GM21447 (cell line): ENCODE measurements at regions not wholly inside any gene's neighbourhood (a gene's known extent, or its start where the extent isn't known, plus 50 kb on each side); places are given as distances from the start of the nearest gene placed in this dataset.

Experiments
- ATAC-seq: cut with Tn5 transposase; IDR thresholded peaks from one replicate; pipeline ENCODE4 v1.9.1; 2021; ENCODE audit not compliant: unreplicated experiment

GRCh38 chr18:76133873-76134272 lies 361.2 kb downstream of the ZNF516 start:
- ATAC-seq = no peak

DNA sequence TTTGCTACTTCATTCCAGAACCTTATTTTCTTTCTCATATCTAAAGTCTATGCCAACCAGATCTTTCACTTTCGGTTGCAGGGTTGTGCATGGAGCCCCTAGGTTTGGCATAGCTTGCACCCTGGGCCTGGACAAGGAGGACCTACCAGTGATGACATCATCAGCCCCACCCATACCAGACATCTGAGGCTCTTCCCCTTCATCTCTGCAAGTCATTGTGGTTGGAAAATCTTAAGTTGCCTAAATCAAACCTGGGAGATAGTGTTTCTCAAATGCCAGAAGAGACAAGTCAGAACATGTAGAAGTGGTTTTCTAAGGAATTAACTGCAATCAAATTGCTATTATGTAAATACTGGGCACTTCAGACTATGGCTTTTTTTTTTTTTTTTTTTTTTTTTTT lies 363.3 kb downstream of the ZNF516 start:
- no peak for ATAC-seq

DNA sequence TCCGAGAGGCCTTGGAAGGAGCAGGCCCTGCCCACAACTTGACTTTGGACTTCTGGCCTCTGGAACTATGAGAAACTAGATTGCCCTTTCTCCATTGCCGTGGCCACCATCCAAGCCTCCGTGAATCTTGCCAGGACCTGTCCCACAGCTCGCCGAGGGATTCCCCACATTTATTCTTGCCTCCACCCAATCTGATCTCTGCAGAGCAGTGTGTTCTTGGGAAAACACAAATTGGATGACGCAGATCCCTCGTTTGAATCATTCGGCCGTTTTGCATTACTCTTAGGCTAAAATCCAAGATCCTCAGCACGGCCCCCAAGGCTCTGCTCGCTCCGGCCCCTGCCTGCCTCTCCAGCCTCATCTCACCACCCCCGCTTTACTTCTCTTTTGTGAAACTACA lies 364.2 kb downstream of the ZNF516 start:
- ATAC-seq = no peak

DNA sequence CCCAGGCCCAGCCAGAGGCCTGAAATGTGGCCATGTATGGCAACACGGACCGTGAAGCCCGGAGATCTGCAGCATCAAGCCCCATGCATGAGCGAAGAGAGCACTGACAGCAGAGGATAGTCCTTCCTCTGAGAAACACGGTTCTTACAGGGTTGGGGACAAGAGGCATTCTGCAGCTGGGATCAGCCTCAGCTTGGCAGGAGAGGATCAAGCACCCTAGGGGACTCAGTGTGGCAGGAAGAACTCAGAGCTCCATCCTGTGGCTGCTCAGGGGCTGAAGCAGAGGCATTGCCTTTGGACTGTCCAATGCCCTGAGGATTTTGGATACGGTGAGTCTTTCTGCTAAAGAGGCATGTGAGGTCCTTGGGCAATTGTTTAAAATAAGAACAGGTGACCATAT lies 368.7 kb downstream of the ZNF516 start:
- no peak for ATAC-seq

DNA sequence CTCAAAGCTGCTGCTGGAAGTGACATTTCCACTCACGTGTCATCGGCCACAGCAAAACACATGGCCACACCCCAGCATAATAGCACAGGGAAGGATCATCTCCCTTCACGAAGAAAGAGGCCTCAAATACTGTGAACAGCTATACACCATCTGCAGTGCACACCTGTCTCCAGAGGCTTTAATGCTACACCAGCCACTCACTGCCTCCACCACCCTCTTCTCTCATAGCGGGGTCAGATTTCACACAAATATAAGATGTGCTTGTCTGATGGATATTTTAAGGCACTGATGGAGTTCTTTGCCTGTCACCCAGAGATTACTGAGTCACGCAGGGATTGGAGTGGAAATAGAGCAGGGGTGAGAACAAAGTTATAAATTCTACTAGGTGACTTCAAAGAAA lies 374.0 kb downstream of the ZNF516 start:
- no peak for ATAC-seq

- ATAC-seq = no peak
Observed at GRCh38 chr18:76115580-76115979, 379.5 kb downstream of the ZNF516 start.

DNA sequence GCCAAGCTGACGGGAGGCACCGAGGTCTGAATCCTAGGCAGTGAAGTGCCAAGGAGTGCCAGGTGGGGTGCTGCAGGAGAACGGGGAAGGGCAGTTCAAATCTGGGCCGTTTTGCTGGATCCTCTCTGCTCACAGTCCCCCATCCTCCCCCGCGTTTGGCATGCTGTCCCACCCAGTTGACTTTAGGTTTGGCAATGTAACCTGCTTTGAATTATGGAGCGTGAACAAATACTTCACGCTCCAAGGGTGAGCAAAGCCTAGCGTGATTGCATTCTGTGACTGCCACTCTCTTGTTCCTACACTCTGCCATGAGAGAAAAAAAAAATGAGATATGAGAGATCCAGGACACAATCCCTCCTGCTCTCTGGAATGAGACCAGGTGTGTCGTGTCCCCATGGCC lies 381.9 kb downstream of the ZNF516 start:
- no peak for ATAC-seq

DNA sequence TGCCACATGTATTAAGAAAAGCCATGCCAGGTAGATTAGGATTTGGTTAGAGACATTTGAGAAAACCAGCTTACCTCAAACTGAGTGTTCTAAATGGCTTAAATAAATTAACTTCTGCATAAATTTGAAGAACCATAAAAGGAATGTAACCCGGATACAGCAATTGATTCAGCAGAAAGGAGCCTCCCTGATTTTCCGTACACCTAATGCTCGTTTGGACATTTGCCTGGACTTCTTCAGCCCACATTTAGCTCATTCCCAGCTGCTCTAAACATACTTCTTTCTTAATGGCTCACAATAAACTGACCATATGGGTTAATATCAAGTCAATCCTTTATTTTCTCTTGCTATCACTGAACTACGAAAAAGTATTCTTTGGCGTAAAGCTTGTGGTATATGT lies 392.4 kb downstream of the ZNF516 start:
- no peak for ATAC-seq

GRCh38 chr18:76102156-76102555 lies 392.9 kb downstream of the ZNF516 start:
- no peak for ATAC-seq

DNA sequence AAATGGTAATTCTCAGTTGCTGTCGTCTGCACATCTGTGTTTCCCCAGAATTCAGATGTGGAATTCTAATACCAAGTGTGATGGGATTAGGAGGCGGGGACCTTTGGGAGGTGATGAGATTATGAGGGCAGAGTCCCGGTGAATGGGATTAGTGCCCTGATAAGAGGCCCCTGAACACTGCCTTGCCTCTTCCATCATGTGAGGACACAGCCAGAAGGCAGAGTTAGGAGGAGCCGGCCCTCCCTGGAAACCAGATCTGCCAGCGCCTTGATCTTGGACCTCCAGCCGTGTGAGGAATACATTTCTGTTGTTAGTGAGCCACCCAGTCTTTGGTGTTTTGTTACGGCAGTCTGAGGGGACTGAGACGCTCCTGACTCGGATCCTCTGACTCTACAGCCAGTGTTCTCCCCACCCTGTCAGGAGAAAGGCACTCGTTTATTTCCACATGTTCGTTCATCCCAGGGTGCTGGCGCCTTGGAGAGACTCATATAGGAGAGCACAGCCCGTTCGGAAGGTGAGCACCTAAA lies 395.0 kb downstream of the ZNF516 start:
- no peak for ATAC-seq

- no peak for ATAC-seq
Observed at GRCh38 chr18:76098674-76099411, 396.2 kb downstream of the ZNF516 start.

DNA sequence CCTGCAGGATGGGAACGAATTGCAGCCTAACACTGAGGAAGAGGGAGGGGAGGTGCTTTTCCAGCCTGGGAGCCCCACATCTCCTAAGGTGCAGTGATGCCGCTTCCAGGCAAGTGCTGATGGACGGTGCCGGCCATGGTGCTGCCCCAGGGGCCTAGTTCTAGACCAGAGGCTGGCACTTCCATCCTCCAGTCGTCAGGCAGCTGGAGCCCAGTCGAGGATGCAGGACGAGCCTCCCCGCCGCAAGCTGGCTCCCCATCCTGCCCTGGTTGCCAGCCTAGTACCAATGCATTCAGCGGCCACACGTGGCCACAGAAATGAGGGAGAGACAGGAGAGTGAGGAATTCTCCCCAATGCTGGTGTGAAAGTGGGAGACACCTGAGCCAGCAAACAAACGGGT lies 413.5 kb downstream of the ZNF516 start:
- ATAC-seq = no peak

DNA sequence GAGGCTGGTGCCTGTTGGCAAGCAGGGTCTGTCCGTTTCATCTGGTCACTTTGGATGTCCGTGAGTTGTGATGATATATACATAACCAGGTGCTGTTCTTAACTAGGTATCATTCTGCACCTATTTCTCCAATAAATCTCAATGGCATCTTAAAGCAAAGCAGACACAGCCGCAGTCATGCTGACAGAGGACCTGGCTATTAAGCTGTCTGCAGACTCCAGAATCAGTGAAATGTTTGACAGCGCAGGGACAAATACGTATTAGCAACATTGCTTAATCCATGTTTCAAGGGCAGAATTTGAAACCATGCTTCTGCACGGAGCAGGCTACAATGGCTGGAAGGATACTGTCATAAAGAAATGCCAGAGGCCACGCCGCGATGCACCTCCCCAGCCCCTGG lies 414.6 kb downstream of the ZNF516 start:
- no peak for ATAC-seq

GRCh38 chr18:76075777-76076176 lies 419.3 kb downstream of the ZNF516 start:
- no peak for ATAC-seq

GRCh38 chr18:76064998-76065397 lies 430.0 kb downstream of the ZNF516 start:
- no peak for ATAC-seq

DNA sequence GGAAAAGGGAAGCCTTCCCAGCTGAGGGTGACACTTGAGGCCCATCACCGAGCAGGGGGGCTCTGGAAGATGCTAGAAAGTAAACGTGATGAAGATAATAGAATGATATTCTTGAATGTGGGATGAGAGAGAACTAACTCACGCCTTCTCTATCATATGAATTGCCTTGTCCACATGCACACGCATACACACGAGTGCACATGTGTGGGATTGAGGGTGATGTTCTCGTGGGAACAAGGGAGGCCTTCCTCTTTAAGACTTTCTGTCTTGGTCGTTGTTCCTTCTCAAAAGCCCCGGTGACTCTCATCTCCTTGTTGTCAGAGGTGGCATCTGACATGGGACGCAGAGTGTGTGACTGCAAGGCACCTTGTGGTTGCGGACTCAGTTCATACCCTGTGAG lies 436.9 kb downstream of the ZNF516 start:
- ATAC-seq = no peak

- no peak for ATAC-seq
Observed at GRCh38 chr18:76057386-76057785, 437.7 kb downstream of the ZNF516 start.

GRCh38 chr18:76056471-76057110 lies 438.5 kb downstream of the ZNF516 start:
- no peak for ATAC-seq

- no peak for ATAC-seq
Observed at GRCh38 chr18:76055578-76055977, 439.5 kb downstream of the ZNF516 start.

- no peak for ATAC-seq
Observed at GRCh38 chr18:76055025-76055424, 440.0 kb downstream of the ZNF516 start.

GRCh38 chr18:76054156-76054555 lies 440.9 kb downstream of the ZNF516 start:
- ATAC-seq = no peak

DNA sequence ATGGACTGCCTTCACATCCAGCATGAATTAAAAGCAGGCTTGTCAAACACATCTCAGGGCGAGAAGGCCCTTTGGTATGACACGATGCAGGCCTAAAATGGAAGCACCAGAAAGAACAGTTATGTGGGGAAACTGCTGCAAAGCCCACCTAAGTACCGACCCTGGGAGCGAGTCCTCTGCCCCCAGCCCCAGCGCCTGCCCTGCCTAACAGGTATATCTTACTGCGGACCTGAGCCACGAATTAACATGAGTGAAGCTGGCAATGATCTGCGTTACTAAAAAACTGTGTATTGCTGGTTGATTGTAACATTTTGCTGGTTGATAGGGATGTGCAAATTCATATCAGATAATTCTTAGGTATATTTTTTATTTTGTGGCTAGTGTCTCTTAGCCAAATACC lies 441.5 kb downstream of the ZNF516 start:
- ATAC-seq = no peak

DNA sequence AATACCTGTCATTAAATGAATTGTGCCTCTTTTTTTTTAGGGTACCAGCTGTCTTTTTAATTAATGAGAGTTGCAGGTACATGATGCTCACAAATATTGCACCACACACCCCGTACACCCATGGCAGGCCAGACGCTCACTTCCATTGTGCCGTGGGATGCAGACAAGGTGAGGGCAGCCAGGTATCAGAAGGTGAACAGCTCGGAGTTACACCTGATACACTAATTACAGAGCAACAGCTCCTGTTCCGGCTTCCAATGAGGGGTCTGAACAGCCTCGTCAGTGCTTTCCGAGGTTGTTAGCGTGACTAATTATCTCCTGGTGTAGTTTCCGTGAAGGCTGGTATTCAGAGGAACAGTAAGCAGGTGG lies 442.8 kb downstream of the ZNF516 start:
- ATAC-seq = no peak
